OCI-LY7 (cell line): ENCODE measurements at regions not wholly inside any gene's neighbourhood (a gene's known extent, or its start where the extent isn't known, plus 50 kb on each side); places are given as distances from the start of the nearest gene placed in this dataset.
"Not testable (repeated sequence)": the region's sequence is repeated elsewhere in the genome, so short reads cannot be mapped to it uniquely, and the experiment has no call there.

ENCODE experiments used
- CTCF ChIP-seq: fragments of 200-600 bp; sonication (generic); conservative IDR thresholded peaks from 2 replicates; pipeline ENCODE4 v1.5.1; 2014; ENCODE audit warnings: mild to moderate bottlenecking, antibody characterized with exemption, low read length, moderate library complexity, mixed read lengths
- EZH2phosphoT487 ChIP-seq: fragments of 200-600 bp; sonication (generic); IDR thresholded peaks from 2 replicates; pipeline ENCODE4 v1.6.1; 2018; ENCODE audit warnings: low read depth, borderline replicate concordance, mild to moderate bottlenecking, mixed run types, antibody characterized with exemption, low read length, moderate library complexity, mixed read lengths

GRCh38 chr9:30292026-30292425 is 2092.4 kb upstream of the ACO1 start:
- TF ChIP-seq CTCF, EZH2phosphoT487: not testable (repeated sequence)
